ENCODE measurements at regions not wholly inside any gene's neighbourhood (a gene's known extent, or its start where the extent isn't known, plus 50 kb on each side); places are given as distances from the start of the nearest gene placed in this dataset.
A peak's percentile ranks its signal among the peaks of the same experiment; 100 is the strongest.

DNA sequence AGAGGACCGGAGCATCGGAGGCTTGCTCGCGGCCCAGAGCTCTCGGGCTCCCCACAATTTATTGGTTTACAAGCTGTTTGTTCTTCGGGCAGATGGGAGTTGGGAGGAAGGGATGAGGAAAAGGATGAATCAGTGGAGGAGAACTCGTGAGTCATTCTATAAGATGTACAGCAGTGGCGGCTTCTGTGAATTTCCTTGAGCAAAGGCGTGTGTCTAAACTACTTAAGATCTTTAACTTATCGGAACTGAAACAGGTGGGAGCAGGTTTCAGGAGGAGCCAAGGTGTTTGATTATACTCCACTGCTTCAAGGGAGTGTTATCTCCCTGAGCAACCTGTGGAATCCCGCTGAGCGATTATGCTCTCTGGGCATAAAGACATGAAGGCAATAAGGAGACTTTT is 50.5 kb upstream of the IBTK start:
- ATAC-seq: no peak
- H3K27ac Mint-ChIP-seq: peak overlapping the region in 1 of 10 donors; percentile 49
- POLR2A ChIA-PET: no interaction called here
- peaks cover 0 to 16% (median 8%) of the 10 kb centered on the region in 9 donors for H3K9me3 Mint-ChIP-seq
- H3K36me3 Mint-ChIP-seq: peaks cover 0 to 19% (median 0%) of the 10 kb centered on the region in 3 donors
- no peaks in the 10 kb centered on the region for H3K4me1 Mint-ChIP-seq
- DNase-seq: no peak
- H3K27me3 Mint-ChIP-seq: peaks cover 9 to 35% (median 13%) of the 10 kb centered on the region in 5 donors
- H3K4me3 Mint-ChIP-seq: no peak overlapping the region
